ENCODE measurements at regions not wholly inside any gene's neighbourhood (a gene's known extent, or its start where the extent isn't known, plus 50 kb on each side); places are given as distances from the start of the nearest gene placed in this dataset.
A peak's percentile ranks its signal among the peaks of the same experiment; 100 is the strongest.

- H3K4me3 ChIP-seq = no peak overlapping the region
- Mint-ChIP-seq H3K27ac (no peak overlapping the region), H3K27me3 (ENCODE audit: insufficient read depth, low read depth, poor library complexity) (peaks cover 7% of the 10 kb centered on the region), H3K4me3 (no peak overlapping the region), H3K36me3 (ENCODE audit: low read depth) (no peaks in the 10 kb centered on the region), H3K9me3 (no peaks in the 10 kb centered on the region; the same call in 2 of the 3 replicates), H3K4me1 (peaks cover 13% of the 10 kb centered on the region)
- no peaks in the 10 kb centered on the region for H3K79me2 ChIP-seq (replicated peaks; ENCODE audit: insufficient read depth)
- no peaks in the 10 kb centered on the region for H3F3A ChIP-seq (replicated peaks; ENCODE audit: low read depth)
- ATAC-seq (no peak), DNase-seq (ENCODE audit: low spot score) (no peak)
- no peak overlapping the region for H3K4me2 ChIP-seq
- no peaks in the 10 kb centered on the region for H4K20me1 ChIP-seq (replicated peaks; ENCODE audit: insufficient read depth)
- H3K27ac ChIP-seq (ENCODE audit: low read depth) = no peak overlapping the region
- peaks cover 4% of the 10 kb centered on the region; the same call in 1 of the 2 replicates for H3K9me2 ChIP-seq (ENCODE audit: insufficient read depth)
- no peaks in the 10 kb centered on the region for H3K27me3 ChIP-seq (ENCODE audit: insufficient read depth)
- H2AFZ ChIP-seq = peak overlapping the region; percentile 14; the same call in 1 of the 2 replicates
- TF ChIP-seq STAT1 (IDR thresholded peaks at IDR 0.05; ENCODE audit: unreplicated experiment) (no peak), POLR2AphosphoS5 (IDR thresholded peaks at IDR 0.05; ENCODE audit: low read depth) (no peak), CTCF (conservative IDR thresholded peaks at IDR 0.05; ENCODE audit: low read depth in 2 of 2) (no peak), ETS1 (IDR thresholded peaks at IDR 0.05) (no peak), ZNF114 (CRISPR knock-in tag; IDR thresholded peaks at IDR 0.05) (no peak), EZH2 (IDR thresholded peaks at IDR 0.05; ENCODE audit: low read depth, unreplicated experiment) (no peak), ZNF462 (CRISPR knock-in tag; IDR thresholded peaks at IDR 0.05) (no peak), EZH2phosphoT487 (IDR thresholded peaks at IDR 0.05; ENCODE audit: unreplicated experiment) (no peak)
- H3K4me1 ChIP-seq (ENCODE audit: insufficient read depth) = no peaks in the 10 kb centered on the region; the same call in 1 of the 2 replicates
- H3K36me3 ChIP-seq (ENCODE audit: insufficient read depth) = no peaks in the 10 kb centered on the region
Observed at GRCh38 chr1:229167318-229167717, 103.6 kb upstream of the RAB4A start.

Data from GM23338 (cell line).